Left kidney (tissue), 1 donor: ENCODE measurements at regions not wholly inside any gene's neighbourhood (a gene's known extent, or its start where the extent isn't known, plus 50 kb on each side); places are given as distances from the start of the nearest gene placed in this dataset.

ENCODE experiments used
- DNase-seq: peaks from one replicate; pipeline ENCODE4 v3.0.0-alpha.2; 2013

- DNase-seq = no peak
Measured at GRCh38 chr12:16972923-16973770, 367.2 kb upstream of the LMO3 start.

GRCh38 chr12:16962889-16963288 is 356.9 kb upstream of the LMO3 start:
- DNase-seq = no peak

DNA sequence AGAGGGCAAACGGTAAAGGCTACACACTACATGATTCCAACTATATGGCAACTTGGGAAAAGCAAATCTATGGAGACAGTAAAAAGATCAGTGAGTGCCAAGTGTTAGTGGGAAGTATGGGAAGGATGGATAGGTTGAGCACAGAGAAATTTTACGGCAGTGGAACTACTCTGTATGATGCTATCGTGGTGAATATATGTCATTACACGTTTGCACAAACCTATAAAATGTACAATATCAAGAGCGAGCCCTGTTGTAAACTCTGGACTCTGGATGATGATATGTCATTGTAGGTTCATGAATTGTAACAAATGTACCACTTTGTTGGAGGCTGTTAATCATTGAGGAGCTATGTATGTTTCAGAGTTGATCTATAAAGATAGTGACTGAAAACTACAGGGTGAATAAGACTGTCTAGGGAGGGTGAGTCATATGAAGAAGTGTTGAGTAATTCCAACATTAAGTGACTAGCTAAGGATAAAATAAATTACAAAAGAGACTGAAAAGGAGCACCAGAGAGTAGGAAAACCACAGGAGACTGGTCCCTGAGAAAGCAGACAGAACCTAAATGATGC is 349.2 kb upstream of the LMO3 start:
- DNase-seq = no peak

DNA sequence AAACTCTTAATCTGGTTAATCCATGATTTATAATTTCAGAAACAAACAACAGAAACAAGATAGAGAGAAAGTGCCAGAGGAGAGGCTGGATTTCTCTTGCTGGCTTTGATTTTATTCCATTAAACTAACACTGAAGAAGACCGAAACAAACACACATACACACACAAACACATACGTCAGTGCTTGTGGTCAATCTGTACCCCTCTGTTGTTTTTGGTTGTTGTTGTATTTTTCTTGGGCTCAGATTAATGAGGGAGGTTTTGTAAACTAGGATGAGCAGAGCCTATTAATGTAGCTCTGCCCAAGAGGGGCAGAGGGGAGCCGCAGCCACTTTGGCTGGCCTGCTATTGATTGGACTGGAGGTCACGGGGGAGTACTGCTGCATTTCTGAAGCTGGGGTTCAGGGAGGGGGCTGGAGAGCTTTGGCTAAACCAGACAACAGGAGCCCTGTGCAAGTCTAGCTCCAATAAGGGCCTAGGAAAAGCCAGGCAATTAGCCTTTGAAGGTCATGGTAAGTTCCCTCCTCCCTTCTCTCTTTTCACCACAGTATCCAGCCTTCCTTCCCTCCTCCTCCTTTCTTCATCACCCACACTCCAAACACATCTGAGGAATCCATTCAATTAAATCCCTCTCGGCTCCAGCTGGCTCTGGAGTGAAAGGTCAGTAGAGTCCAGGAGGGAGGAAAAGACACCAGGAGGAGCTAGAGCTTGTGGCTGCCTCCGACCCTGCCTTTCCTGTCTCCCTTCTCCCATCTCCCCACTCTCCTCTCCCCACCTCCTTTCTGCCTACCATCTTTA is 344.1 kb upstream of the LMO3 start:
- no peak for DNase-seq

- no peak for DNase-seq
Measured at GRCh38 chr12:16949371-16949770, 343.4 kb upstream of the LMO3 start.

DNA sequence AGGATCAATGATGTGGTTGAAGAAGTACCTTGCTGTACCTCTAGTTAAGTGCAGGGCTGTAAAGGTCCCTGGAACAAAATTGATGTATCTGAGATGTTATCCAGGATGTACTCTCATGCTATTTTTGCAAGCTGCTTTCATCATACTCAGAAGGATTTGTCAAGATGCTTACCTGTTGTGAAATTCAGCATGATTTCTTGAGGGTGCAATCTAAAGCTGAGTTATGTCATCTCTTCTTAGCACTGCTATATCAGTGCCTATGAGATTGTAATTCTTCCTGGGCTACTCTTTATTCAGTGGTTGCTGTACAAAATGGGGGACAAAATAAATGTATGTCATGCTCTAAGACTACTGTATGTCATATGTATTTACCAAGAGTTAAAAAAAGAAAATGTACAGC is 340.7 kb upstream of the LMO3 start:
- DNase-seq = no peak

DNA sequence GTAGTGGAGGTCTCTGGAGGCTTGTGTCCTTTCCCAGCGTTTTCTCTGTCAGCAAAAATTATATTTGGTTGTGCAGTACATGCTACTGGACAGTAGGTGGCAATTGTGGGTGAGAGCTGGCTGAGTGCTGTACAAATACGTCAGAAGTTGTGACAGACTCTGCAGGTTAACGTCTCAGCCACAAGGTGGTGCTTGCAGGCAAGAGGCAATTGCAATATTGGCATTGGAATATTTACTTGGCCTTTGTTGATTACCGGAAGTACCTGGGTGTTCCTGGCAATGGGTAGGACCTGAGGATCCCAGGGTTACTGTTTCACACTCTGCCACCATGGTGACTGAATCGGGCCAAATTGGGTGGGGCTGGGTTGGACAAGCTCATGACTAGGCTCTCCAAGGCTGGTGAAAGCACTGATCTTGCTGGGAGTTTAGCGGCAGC is 333.9 kb upstream of the LMO3 start:
- DNase-seq = peak; percentile 17

DNA sequence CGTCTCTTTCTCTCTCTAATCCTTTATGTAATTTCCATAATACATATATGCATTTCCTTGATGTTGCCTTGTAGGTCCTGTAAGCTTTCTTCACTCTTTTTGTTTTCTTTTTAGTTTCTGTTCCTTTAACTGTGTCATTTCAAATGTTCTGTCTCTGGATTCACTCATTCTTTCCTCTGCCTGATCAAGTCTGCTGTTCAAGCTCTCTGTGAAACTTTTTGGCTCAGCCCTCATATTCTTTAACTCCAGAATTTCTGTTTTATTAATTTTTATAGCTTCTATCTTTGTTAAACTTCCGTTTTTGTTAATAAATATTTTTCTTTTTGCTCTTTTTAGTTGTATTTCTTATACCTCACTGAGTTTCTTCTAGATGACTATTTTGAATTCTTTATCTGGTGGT is 321.3 kb upstream of the LMO3 start:
- no peak for DNase-seq

DNA sequence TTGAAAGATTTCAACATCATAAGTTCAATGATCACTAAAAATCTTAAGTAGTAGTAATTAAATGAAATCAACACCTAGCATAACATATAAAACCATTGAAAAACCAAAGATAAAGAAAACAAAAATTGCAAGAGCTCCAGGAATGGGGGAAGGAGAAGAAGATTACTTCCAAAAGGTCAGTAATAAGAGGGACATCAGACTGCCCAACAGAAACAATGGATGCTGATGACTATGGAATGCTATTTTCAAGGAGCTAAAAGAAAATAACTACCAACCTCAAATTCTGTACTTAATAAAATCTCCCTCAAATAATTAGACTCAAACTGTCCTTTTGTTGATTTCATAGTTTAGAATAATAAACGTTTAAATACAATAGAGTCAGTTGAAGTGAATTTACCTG is 314.5 kb upstream of the LMO3 start:
- no peak for DNase-seq

GRCh38 chr12:16919551-16919950 is 313.6 kb upstream of the LMO3 start:
- no peak for DNase-seq

DNA sequence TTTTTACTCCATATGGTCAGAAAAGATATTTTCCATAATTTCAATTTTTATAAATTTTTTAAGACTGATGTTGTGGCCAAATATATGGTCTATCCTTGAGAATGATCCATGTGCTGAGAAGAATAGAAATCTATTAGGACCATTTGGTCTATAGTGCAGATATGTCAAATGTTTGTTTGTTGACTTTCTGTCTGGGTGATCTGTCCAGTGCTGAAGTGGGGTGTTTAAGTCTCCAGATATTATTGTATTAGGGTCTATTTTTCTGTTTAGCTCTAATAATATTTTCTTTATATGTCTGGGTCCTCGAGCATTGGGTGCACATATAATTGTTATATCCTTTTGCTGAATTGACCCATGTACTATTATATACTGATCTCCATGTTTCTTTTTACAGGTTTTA is 308.9 kb upstream of the LMO3 start:
- DNase-seq = no peak

DNA sequence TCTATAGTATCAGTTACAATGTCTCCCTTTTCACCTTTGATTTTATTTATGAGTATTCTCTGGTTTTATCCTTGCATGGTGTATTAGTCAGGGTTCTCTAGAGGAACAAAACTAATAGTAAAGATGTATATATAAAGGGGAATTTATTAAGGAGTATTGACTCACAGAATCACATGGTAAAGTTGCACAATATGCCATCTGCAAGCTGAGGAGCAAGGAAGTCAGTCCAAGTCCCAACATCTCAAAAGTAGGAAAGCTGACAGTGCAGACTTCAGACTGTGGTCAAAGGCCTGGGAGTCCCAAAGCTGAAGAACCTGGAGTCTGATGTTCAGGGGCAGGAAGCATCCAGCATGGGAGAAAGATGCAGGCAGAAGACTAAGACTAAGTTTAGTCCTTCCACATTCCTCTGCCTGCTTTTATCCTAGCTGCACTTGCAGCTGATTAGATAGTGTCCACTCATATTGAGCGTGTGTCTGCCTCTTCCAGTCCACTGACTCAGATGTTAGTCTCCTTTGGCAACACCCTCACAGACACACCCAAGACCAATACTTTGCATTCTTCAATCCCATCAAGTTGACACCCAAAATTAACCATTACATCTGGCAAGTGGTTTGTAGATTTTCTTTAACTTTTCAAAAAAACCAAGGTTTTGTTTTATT is 308.0 kb upstream of the LMO3 start:
- DNase-seq = no peak

DNA sequence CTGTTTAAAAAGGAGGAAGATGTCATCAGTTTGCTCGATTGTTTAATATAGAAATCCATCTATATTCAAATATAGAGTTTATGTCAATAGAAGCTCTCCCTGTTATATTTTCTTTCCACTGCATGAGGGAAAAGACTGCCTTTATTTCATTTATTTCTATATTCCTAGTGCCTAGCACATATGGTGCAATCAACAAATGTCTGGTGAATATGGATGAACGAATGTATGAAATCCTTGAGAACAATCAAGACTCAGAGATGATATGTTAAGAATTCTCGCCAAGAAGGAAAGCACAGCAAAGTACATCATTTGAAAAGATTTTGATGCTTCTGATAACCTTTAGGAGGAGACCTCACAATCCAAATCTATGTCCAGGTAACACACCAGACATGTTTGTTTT is 296.0 kb upstream of the LMO3 start:
- DNase-seq = no peak

DNA sequence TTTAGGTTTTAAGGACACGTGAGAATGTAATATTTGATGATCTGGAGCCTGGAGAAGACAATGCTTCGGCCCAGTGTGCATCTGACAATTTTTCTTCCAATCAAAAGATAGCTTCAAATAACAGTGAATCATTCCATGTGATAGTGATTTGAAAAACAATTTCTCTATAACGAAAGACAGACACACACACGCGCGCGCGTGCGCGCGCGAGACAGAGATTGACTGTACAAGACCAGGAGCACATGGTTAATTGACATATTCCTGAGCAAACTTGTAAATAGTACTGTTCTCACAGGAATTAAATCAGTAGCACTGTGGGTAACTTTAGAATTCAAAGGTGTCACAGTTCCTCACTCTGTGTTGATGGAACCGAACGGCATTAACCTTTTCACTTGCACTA is 287.5 kb upstream of the LMO3 start:
- DNase-seq = no peak

- no peak for DNase-seq
Measured at GRCh38 chr12:16891673-16892072, 285.7 kb upstream of the LMO3 start.

DNA sequence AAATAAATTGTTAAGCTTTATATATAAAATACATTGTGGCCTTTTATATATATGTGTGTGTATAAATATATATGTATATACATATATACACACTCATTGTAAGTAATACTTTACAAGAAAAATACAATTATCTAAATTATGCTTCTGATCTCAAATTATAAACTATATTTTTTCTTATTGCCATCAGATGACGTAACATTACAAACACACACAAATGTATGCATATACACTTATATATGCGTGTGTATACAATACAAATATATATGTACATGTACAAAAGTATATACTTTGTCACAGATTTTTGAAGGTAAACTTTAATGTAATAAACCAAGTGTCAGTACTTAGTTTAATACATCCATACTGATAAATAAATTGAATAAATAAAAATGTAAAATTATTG is 278.9 kb upstream of the LMO3 start:
- DNase-seq = no peak

GRCh38 chr12:16884056-16884455 is 278.1 kb upstream of the LMO3 start:
- DNase-seq = no peak

GRCh38 chr12:16881986-16882570 is 276.1 kb upstream of the LMO3 start:
- DNase-seq = no peak

DNA sequence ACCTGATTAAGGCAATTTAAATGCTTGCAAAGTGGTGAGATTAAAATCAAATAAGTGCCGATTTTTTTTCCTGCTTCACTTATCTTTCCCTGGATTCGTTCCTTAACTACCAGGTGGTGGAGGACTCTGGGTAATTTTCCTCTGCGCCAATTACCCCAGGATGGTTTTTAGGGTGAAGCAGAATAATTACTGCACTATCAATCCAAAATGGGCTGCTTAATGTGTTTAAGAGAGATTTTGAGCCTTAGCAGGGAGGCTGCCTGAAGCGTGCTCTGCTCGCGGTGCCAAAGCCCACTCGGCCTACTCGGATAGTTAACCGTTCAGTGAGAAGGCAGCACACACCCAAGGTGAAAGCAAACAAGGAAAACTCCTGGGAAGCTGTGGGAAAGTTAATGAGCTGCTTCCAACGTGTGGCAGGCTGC is 274.9 kb upstream of the LMO3 start:
- DNase-seq = peak; percentile 17

DNA sequence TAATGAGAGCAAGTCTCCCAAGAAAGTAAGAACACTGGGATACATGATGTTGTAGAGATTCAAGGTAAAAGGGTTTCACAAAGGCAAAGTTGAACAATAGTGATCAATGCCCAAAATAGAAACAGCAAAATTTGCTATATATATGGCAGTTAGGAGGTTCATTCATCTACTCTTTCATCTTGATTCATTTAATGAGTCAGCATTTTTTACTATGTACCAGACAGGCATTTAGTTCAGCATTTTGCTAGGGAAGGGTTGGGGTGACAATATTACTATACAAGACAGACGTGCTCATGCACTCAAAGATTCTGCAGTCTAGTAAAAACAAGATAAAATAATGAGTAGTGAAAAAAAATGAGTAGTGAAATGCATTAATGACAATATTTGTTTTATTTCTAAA is 264.9 kb upstream of the LMO3 start:
- no peak for DNase-seq

DNA sequence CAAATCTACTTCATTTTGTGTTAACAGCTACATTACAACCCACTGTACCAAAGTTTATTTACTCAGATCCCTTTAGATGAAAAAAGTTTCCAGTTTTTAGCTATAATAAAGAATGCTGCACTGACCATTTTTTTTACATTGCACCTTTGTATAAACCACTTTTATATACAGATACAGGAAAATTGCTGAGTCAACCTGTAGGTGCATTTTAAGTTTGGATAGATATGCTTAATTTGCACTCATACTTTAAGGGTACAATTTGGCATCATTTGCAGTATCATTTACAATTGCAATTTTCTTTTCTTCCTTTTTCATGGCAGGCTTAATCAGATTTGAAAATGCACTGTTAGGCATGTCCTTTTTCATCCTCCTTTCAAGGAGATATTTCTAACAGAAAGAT is 257.8 kb upstream of the LMO3 start:
- DNase-seq = no peak

DNA sequence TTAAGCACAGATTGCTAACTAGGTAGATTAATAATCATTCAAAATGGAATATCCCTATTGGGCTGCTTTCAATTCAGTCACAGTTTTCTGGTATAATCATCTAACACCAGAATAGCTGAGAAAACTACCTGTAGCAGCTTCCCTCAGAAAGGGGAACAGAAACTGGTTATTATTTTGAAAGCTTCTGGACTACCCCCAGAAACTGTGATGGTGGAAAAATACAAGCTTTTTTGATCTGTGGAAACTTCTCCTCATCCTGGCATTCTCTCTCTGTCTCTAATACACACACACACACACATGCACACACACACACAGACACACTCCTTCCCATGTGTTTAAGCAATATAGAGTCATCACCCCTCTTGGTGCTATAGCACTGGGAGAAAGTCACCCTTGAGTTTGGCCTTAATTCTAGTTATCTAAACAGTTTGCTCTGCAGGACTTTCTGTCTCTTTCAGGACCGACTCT is 251.5 kb upstream of the LMO3 start:
- DNase-seq = no peak
